ENCODE measurements at regions not wholly inside any gene's neighbourhood (a gene's known extent, or its start where the extent isn't known, plus 50 kb on each side); places are given as distances from the start of the nearest gene placed in this dataset.

DNA sequence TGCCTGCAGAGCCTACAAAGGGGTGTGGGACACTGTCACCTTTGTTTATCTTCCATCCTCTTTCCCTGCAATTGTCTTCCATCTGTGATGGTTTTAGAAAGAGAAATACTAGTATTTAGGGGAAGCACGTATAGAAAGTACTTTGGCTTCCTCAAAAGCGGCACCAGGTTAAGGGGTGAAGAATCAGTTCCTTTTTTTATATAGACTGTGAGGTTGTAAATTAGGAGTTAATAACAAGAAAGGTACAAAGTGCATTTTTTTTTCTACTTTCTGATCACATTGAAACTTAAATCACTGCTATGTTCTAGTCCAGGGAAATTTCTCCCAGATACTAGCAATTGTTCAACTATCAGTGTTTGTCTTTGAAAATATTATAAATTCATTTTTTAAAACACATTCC lies 219.3 kb downstream of the CEMIP2 start:
- no peak overlapping the region for H3K14ac ChIP-seq (ENCODE audit: insufficient read length)
- no peak overlapping the region for H2AK5ac ChIP-seq (ENCODE audit: low read depth, low read length)
- POLR2A ChIA-PET (ENCODE audit: partially characterized antibody), result no interaction called here
- H3K79me1 ChIP-seq (ENCODE audit: low read depth, low read length), result no peaks in the 10 kb centered on the region
- peaks cover 0 to 6% (median 3%) of the 10 kb centered on the region in 4 experiments; a peak in 6 of 7 replicates for H3K4me1 ChIP-seq (replicated peaks in 1 of 4; ENCODE audit: control insufficient read depth in 3 of 4, insufficient read depth in 4 of 4, low read length in 3 of 4)
- no peaks in the 10 kb centered on the region for H3K9me3 ChIP-seq (ENCODE audit: insufficient read depth in 2 of 2, low read depth in 1 of 2, low read length in 1 of 2)
- CTCF ChIA-PET (ENCODE audit: partially characterized antibody), result interaction anchor here (0.5 to 0.7 kb wide), 2 partner anchors 9 to 166 kb away, joined by 3 to 5 read pairs; no protein-coding TSS in a partner anchor
- no peak overlapping the region for H3K56ac ChIP-seq (replicated peaks; ENCODE audit: insufficient read length, low read depth, low read length)
- H4K91ac ChIP-seq (replicated peaks; ENCODE audit: insufficient read length, low read length), result no peak overlapping the region
- no peak overlapping the region for H2BK20ac ChIP-seq (ENCODE audit: low read length)
- H3K23me2 ChIP-seq (ENCODE audit: low read depth, low read length), result no peaks in the 10 kb centered on the region
- H2BK15ac ChIP-seq (ENCODE audit: low read length), result no peak overlapping the region
- H3K27ac ChIP-seq (ENCODE audit: low read depth, low read length), result no peak overlapping the region
- FAIRE-seq (no peak), DNase-seq (ENCODE audit: low read depth in 1 of 2, low spot score in 2 of 2) (no peak)
- no peak overlapping the region for H3K9ac ChIP-seq (replicated peaks in 1 of 4; ENCODE audit: extremely low read depth in 1 of 4, low read depth in 3 of 4, low read length in 3 of 4)
- no peaks in the 10 kb centered on the region for H3K36me3 ChIP-seq (ENCODE audit: control insufficient read depth in 2 of 4, insufficient read depth in 4 of 4, low read length in 3 of 4)
- no peak overlapping the region for H3K4me3 ChIP-seq (ENCODE audit: extremely low read depth in 1 of 4, insufficient read depth in 2 of 4, low read depth in 3 of 4, low read length in 4 of 4)
- no peak overlapping the region for H2BK5ac ChIP-seq (ENCODE audit: low read depth, low read length)
- H3K79me2 ChIP-seq (ENCODE audit: control insufficient read depth in 1 of 2, insufficient read depth in 2 of 2, low read length in 2 of 2), result no peaks in the 10 kb centered on the region
- H3K23ac ChIP-seq (ENCODE audit: insufficient read length), result no peak overlapping the region
- 77% methylated on average over 2 of the region's 2 CpGs; no CpG with 5 or more reads in 1 of the 2 experiments for WGBS, 2 experiments (ENCODE audit: extremely low coverage in 1 of 2, insufficient coverage in 1 of 2, insufficient read length in 1 of 2, insufficient replicate concordance in 2 of 2, low coverage in 1 of 2, low lambda C conversion rate in 2 of 2, missing lambda C conversion rate in 1 of 2)
- no peaks in the 10 kb centered on the region for H4K20me1 ChIP-seq (replicated peaks in 1 of 2; ENCODE audit: control insufficient read depth in 1 of 2, insufficient read depth in 2 of 2, low read length in 2 of 2)
- H4K5ac ChIP-seq (ENCODE audit: insufficient read length, low read depth, low read length), result no peak overlapping the region
- no peak overlapping the region for H2BK120ac ChIP-seq (replicated peaks; ENCODE audit: low read depth, low read length)
- no peak overlapping the region for H3K4ac ChIP-seq (replicated peaks; ENCODE audit: insufficient read length, low read depth, low read length)
- H2BK12ac ChIP-seq (ENCODE audit: low read depth, low read length), result no peak overlapping the region
- no peaks in the 10 kb centered on the region for H3K27me3 ChIP-seq (replicated peaks in 1 of 4; ENCODE audit: control insufficient read depth in 3 of 4, extremely low read depth in 1 of 4, insufficient read depth in 3 of 4, low read length in 3 of 4)
- H3K4me2 ChIP-seq (ENCODE audit: insufficient read depth in 1 of 2, low read depth in 2 of 2, low read length in 2 of 2), result no peak overlapping the region
- H4K8ac ChIP-seq (ENCODE audit: extremely low read depth, insufficient read depth, low read length), result no peak overlapping the region
- no peak overlapping the region for H2AFZ ChIP-seq (ENCODE audit: low read length)
- no peak overlapping the region for H3K18ac ChIP-seq (ENCODE audit: extremely low read depth, low read length)
- TF ChIP-seq SRF (IDR thresholded peaks at IDR 0.05; ENCODE audit: low read depth, low read length), result no peak
- TF ChIP-seq YY1 (IDR thresholded peaks at IDR 0.05; ENCODE audit: low read depth, low read length), result no peak
- no peak for TF ChIP-seq CREB1 (IDR thresholded peaks at IDR 0.05)
- TF ChIP-seq CBX5 (IDR thresholded peaks at IDR 0.05; ENCODE audit: low read depth, low read length), result no peak
